Neural cell (in vitro differentiated cells): ENCODE measurements at regions not wholly inside any gene's neighbourhood (a gene's known extent, or its start where the extent isn't known, plus 50 kb on each side); places are given as distances from the start of the nearest gene placed in this dataset.

ENCODE experiments used
- H2AFZ ChIP-seq: fragments of 200-600, 300-800 bp; sonication (generic), shearing (Covaris generic); 2 replicates; pipeline ENCODE4 v1.6.0; 2014; ENCODE audit warnings: low read depth, mild to moderate bottlenecking, antibody characterized with exemption, low read length, moderate library complexity
- H3F3A ChIP-seq: fragments of 200-600 bp; shearing (Covaris generic); 2 replicates; pipeline ENCODE4 v1.6.1; 2016; ENCODE audit warnings: mild to moderate bottlenecking, moderate library complexity, mixed read lengths, antibody characterized with exemption, low read length; ENCODE audit not compliant: insufficient read depth, poor library complexity, severe bottlenecking
- H3K27ac ChIP-seq: fragments of 200-600, 300-800 bp; sonication (generic), shearing (Covaris generic); 2 replicates; pipeline ENCODE4 v1.5.1; 2014; ENCODE audit warnings: mild to moderate bottlenecking, low read length, moderate library complexity
- H3K27me3 ChIP-seq: fragments of 300-800, 200-600 bp; sonication (generic), shearing (Covaris generic); 2 replicates; pipeline ENCODE4 v1.6.0; 2014; ENCODE audit warnings: mild to moderate bottlenecking, low read depth, low read length, moderate library complexity; ENCODE audit not compliant: insufficient read depth
- H3K36me3 ChIP-seq: fragments of 300-800, 200-600 bp; sonication (generic), shearing (Covaris generic); 2 replicates; pipeline ENCODE4 v1.5.1; 2014; ENCODE audit warnings: mild to moderate bottlenecking, antibody characterized with exemption, low read length, moderate library complexity; ENCODE audit not compliant: insufficient read depth
- H3K4me2 ChIP-seq: fragments of 300-800, 200-600 bp; sonication (generic), shearing (Covaris generic); 2 replicates; pipeline ENCODE4 v1.6.0; 2014; ENCODE audit warnings: mild to moderate bottlenecking, low read length
- H3K4me3 ChIP-seq: fragments of 300-800, 200-600 bp; sonication (generic), shearing (Covaris generic); 2 replicates; pipeline ENCODE4 v1.5.1; 2014; ENCODE audit warnings: mild to moderate bottlenecking, low read length, moderate library complexity
- H3K79me2 ChIP-seq: fragments of 200-600 bp; shearing (Covaris generic); replicated peaks from 2 replicates; pipeline ENCODE4 v1.6.0; 2014; ENCODE audit warnings: mild to moderate bottlenecking, low read length, moderate library complexity; ENCODE audit not compliant: insufficient read depth
- H3K9ac ChIP-seq: fragments of 300-800, 200-600 bp; sonication (generic), shearing (Covaris generic); 2 replicates; pipeline ENCODE4 v1.6.1; 2016; ENCODE audit warnings: mild to moderate bottlenecking, low read length, mixed read lengths
- H3K9me2 ChIP-seq: fragments of 200-600 bp; shearing (Covaris generic); 2 replicates; pipeline ENCODE4 v1.6.1; 2016; ENCODE audit warnings: mild to moderate bottlenecking, low read length, mixed read lengths; ENCODE audit not compliant: insufficient read depth
- H3K9me3 ChIP-seq: fragments of 200-600, 300-800 bp; sonication (generic), shearing (Covaris generic); 2 replicates; pipeline ENCODE4 v1.6.1; 2016; ENCODE audit warnings: mild to moderate bottlenecking, mixed run types, low read length, moderate library complexity, mixed read lengths
- H4K20me1 ChIP-seq: fragments of 200-600 bp; shearing (Covaris generic); 2 replicates; pipeline ENCODE4 v1.6.1; 2016; ENCODE audit warnings: mild to moderate bottlenecking, mixed run types; ENCODE audit not compliant: insufficient read depth
- EP300 ChIP-seq: fragments of 450-650 bp; conservative IDR thresholded peaks from 2 replicates; pipeline ENCODE4 v1.6.1; 2014; ENCODE audit warnings: antibody characterized with exemption, mild to moderate bottlenecking, moderate library complexity; ENCODE audit not compliant: poor library complexity, severe bottlenecking
- EZH2 ChIP-seq: fragments of 200-600, 300-800 bp; shearing (Covaris generic), sonication (generic); IDR thresholded peaks from 2 replicates; pipeline ENCODE4 v1.6.1; 2014; ENCODE audit warnings: antibody characterized with exemption, low read length, borderline replicate concordance, mild to moderate bottlenecking; ENCODE audit not compliant: insufficient read depth, poor library complexity, severe bottlenecking
- POLR2AphosphoS5 ChIP-seq: IDR thresholded peaks from 2 replicates; pipeline ENCODE4 v1.6.1; 2012
- RAD21 ChIP-seq: fragments of 450-650 bp; conservative IDR thresholded peaks from 2 replicates; pipeline ENCODE4 v1.6.1; 2014; ENCODE audit warnings: antibody characterized with exemption, mild to moderate bottlenecking, moderate library complexity
- TAF1 ChIP-seq: IDR thresholded peaks from 2 replicates; pipeline ENCODE4 v1.6.1; 2012; ENCODE audit warnings: low read depth
- TF ChIP-seq, protein P1 (sequence below): IDR thresholded peaks from 2 replicates; pipeline ENCODE4 v1.6.1; 2012; ENCODE audit warnings: borderline replicate concordance
- TF ChIP-seq, protein P2 (sequence below): fragments of 450-650 bp; IDR thresholded peaks from 2 replicates; pipeline ENCODE4 v1.5.1; 2014; ENCODE audit warnings: antibody characterized with exemption, mild to moderate bottlenecking, moderate library complexity; ENCODE audit not compliant: poor library complexity, severe bottlenecking

DNA sequence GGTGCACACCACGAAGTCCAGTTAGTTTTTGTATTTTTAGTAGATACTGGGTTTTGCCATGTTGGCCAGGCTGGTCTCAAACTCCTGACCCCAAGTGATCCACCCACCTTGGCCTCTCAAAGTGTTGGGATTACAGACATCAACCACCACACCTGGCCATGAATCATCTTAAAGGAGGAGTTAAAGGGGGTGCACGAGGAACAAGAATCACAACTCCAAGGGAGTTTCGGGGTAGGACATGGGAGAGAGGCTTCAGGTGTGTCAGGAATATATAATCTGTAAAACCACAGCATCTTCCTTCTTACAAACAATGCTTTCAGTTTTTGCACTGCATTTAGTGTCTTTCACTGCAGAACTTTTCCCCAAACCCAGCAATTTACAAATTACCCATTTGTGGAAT, 137.4 kb upstream of the SGK1 start:
- Histone ChIP-seq H3K9ac (no peak overlapping the region), H3K27me3 (no peaks in the 10 kb centered on the region), H3K36me3 (no peaks in the 10 kb centered on the region), H2AFZ (no peak overlapping the region), H3K9me2 (no peaks in the 10 kb centered on the region), H4K20me1 (no peaks in the 10 kb centered on the region), H3K4me3 (no peak overlapping the region), H3K79me2 (no peaks in the 10 kb centered on the region), H3K9me3 (no peaks in the 10 kb centered on the region), H3F3A (no peaks in the 10 kb centered on the region), H3K27ac (no peak overlapping the region), H3K4me2 (no peak overlapping the region)
- TF ChIP-seq, protein P1, sequence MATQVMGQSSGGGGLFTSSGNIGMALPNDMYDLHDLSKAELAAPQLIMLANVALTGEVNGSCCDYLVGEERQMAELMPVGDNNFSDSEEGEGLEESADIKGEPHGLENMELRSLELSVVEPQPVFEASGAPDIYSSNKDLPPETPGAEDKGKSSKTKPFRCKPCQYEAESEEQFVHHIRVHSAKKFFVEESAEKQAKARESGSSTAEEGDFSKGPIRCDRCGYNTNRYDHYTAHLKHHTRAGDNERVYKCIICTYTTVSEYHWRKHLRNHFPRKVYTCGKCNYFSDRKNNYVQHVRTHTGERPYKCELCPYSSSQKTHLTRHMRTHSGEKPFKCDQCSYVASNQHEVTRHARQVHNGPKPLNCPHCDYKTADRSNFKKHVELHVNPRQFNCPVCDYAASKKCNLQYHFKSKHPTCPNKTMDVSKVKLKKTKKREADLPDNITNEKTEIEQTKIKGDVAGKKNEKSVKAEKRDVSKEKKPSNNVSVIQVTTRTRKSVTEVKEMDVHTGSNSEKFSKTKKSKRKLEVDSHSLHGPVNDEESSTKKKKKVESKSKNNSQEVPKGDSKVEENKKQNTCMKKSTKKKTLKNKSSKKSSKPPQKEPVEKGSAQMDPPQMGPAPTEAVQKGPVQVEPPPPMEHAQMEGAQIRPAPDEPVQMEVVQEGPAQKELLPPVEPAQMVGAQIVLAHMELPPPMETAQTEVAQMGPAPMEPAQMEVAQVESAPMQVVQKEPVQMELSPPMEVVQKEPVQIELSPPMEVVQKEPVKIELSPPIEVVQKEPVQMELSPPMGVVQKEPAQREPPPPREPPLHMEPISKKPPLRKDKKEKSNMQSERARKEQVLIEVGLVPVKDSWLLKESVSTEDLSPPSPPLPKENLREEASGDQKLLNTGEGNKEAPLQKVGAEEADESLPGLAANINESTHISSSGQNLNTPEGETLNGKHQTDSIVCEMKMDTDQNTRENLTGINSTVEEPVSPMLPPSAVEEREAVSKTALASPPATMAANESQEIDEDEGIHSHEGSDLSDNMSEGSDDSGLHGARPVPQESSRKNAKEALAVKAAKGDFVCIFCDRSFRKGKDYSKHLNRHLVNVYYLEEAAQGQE: no peak
- TF ChIP-seq, protein P2, sequence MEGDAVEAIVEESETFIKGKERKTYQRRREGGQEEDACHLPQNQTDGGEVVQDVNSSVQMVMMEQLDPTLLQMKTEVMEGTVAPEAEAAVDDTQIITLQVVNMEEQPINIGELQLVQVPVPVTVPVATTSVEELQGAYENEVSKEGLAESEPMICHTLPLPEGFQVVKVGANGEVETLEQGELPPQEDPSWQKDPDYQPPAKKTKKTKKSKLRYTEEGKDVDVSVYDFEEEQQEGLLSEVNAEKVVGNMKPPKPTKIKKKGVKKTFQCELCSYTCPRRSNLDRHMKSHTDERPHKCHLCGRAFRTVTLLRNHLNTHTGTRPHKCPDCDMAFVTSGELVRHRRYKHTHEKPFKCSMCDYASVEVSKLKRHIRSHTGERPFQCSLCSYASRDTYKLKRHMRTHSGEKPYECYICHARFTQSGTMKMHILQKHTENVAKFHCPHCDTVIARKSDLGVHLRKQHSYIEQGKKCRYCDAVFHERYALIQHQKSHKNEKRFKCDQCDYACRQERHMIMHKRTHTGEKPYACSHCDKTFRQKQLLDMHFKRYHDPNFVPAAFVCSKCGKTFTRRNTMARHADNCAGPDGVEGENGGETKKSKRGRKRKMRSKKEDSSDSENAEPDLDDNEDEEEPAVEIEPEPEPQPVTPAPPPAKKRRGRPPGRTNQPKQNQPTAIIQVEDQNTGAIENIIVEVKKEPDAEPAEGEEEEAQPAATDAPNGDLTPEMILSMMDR: no peak
- no peak for TF ChIP-seq POLR2AphosphoS5

- H3K4me3 ChIP-seq: no peak overlapping the region
- no peaks in the 10 kb centered on the region for H3K79me2 ChIP-seq
- H3K9me3 ChIP-seq: no peaks in the 10 kb centered on the region
- no peaks in the 10 kb centered on the region for H3K27me3 ChIP-seq
- no peak overlapping the region for H3K27ac ChIP-seq
- no peak overlapping the region for H3K9ac ChIP-seq
- H2AFZ ChIP-seq: no peak overlapping the region
- no peaks in the 10 kb centered on the region for H3K9me2 ChIP-seq
- H3F3A ChIP-seq: no peaks in the 10 kb centered on the region
- TF ChIP-seq RAD21 (no peak), TAF1 (no peak), EP300 (no peak), POLR2AphosphoS5 (no peak), EZH2 (no peak)
- TF ChIP-seq, protein P2: no peak
- no peak overlapping the region for H3K4me2 ChIP-seq
- no peaks in the 10 kb centered on the region for H3K36me3 ChIP-seq
- H4K20me1 ChIP-seq: no peaks in the 10 kb centered on the region
Measured at GRCh38 chr6:134454794-134455193, 136.9 kb upstream of the SGK1 start.
